ENCODE measurements at regions not wholly inside any gene's neighbourhood (a gene's known extent, or its start where the extent isn't known, plus 50 kb on each side); places are given as distances from the start of the nearest gene placed in this dataset.

- Histone ChIP-seq H3K4me1 (ENCODE audit: control insufficient read depth, extremely low read depth, insufficient read depth, low read length) (no peaks in the 10 kb centered on the region), H3K4me3 (replicated peaks in 1 of 4; ENCODE audit: control extremely low read depth in 1 of 4, insufficient read depth in 1 of 4, low read depth in 3 of 4, low read length in 4 of 4) (no peak overlapping the region), H4K20me1 (ENCODE audit: control insufficient read depth, extremely low read depth, insufficient read depth, low read length) (no peaks in the 10 kb centered on the region), H3K4me2 (ENCODE audit: extremely low read depth, insufficient read depth, low read length) (no peak overlapping the region), H3K27me3 (ENCODE audit: control insufficient read depth, insufficient read depth, low read length) (no peaks in the 10 kb centered on the region), H3K36me3 (ENCODE audit: control insufficient read depth, insufficient read depth, low read length) (no peaks in the 10 kb centered on the region), H3K9me3 (ENCODE audit: control insufficient read depth, insufficient read depth, low read depth, low read length) (no peaks in the 10 kb centered on the region), H2AFZ (ENCODE audit: low read length) (no peak overlapping the region), H3K27ac (ENCODE audit: insufficient read depth, low read length) (no peak overlapping the region), H3K79me2 (ENCODE audit: control insufficient read depth, insufficient read depth, low read length) (no peaks in the 10 kb centered on the region), H3K9ac (ENCODE audit: insufficient read depth, low read length) (no peak overlapping the region)
- no peak for TF ChIP-seq EZH2 (IDR thresholded peaks at IDR 0.05; ENCODE audit: low read length, missing control alignments)
- TF ChIP-seq, protein P1, sequence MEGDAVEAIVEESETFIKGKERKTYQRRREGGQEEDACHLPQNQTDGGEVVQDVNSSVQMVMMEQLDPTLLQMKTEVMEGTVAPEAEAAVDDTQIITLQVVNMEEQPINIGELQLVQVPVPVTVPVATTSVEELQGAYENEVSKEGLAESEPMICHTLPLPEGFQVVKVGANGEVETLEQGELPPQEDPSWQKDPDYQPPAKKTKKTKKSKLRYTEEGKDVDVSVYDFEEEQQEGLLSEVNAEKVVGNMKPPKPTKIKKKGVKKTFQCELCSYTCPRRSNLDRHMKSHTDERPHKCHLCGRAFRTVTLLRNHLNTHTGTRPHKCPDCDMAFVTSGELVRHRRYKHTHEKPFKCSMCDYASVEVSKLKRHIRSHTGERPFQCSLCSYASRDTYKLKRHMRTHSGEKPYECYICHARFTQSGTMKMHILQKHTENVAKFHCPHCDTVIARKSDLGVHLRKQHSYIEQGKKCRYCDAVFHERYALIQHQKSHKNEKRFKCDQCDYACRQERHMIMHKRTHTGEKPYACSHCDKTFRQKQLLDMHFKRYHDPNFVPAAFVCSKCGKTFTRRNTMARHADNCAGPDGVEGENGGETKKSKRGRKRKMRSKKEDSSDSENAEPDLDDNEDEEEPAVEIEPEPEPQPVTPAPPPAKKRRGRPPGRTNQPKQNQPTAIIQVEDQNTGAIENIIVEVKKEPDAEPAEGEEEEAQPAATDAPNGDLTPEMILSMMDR (conservative IDR thresholded peaks at IDR 0.05 in 1 of 2, IDR thresholded peaks at IDR 0.05 in 1 of 2; ENCODE audit: low read depth in 1 of 2, low read length in 2 of 2) = no peak
- peak in 1 of 2 donors; percentile 21 for DNase-seq (ENCODE audit: low read depth in 2 of 2)
Observed at GRCh38 chr3:102195198-102195948, 239.4 kb upstream of the ZPLD1 start.

GRCh38 chr3:102200126-102200525 lies 234.7 kb upstream of the ZPLD1 start:
- no peak overlapping the region for H3K4me2 ChIP-seq (ENCODE audit: extremely low read depth, insufficient read depth, low read length)
- no peaks in the 10 kb centered on the region for H3K4me1 ChIP-seq (ENCODE audit: control insufficient read depth, extremely low read depth, insufficient read depth, low read length)
- no peak overlapping the region for H3K4me3 ChIP-seq (replicated peaks in 1 of 4; ENCODE audit: control extremely low read depth in 1 of 4, insufficient read depth in 1 of 4, low read depth in 3 of 4, low read length in 4 of 4)
- H3K27ac ChIP-seq (ENCODE audit: insufficient read depth, low read length) = no peak overlapping the region
- H2AFZ ChIP-seq (ENCODE audit: low read length) = no peak overlapping the region
- no peak overlapping the region for H3K9ac ChIP-seq (ENCODE audit: insufficient read depth, low read length)
- H3K27me3 ChIP-seq (ENCODE audit: control insufficient read depth, insufficient read depth, low read length) = no peaks in the 10 kb centered on the region
- H3K36me3 ChIP-seq (ENCODE audit: control insufficient read depth, insufficient read depth, low read length) = no peaks in the 10 kb centered on the region
- H4K20me1 ChIP-seq (ENCODE audit: control insufficient read depth, extremely low read depth, insufficient read depth, low read length) = no peaks in the 10 kb centered on the region
- TF ChIP-seq, protein P1 (conservative IDR thresholded peaks at IDR 0.05 in 1 of 2, IDR thresholded peaks at IDR 0.05 in 1 of 2; ENCODE audit: low read depth in 1 of 2, low read length in 2 of 2) = no peak
- TF ChIP-seq EZH2 (IDR thresholded peaks at IDR 0.05; ENCODE audit: low read length, missing control alignments) = no peak
- peak in 1 of 2 donors; percentile 94 for DNase-seq (ENCODE audit: low read depth in 2 of 2)
- H3K79me2 ChIP-seq (ENCODE audit: control insufficient read depth, insufficient read depth, low read length) = no peaks in the 10 kb centered on the region
- no peaks in the 10 kb centered on the region for H3K9me3 ChIP-seq (ENCODE audit: control insufficient read depth, insufficient read depth, low read depth, low read length)

- H3K9me3 ChIP-seq (ENCODE audit: control insufficient read depth, insufficient read depth, low read depth, low read length) = no peaks in the 10 kb centered on the region
- no peak for TF ChIP-seq EZH2 (IDR thresholded peaks at IDR 0.05; ENCODE audit: low read length, missing control alignments)
- TF ChIP-seq, protein P1 (conservative IDR thresholded peaks at IDR 0.05 in 1 of 2, IDR thresholded peaks at IDR 0.05 in 1 of 2; ENCODE audit: low read depth in 1 of 2, low read length in 2 of 2) = no peak
- no peak overlapping the region for H3K4me2 ChIP-seq (ENCODE audit: extremely low read depth, insufficient read depth, low read length)
- peak in 1 of 2 donors; percentile 58 for DNase-seq (ENCODE audit: low read depth in 2 of 2)
- no peaks in the 10 kb centered on the region for H4K20me1 ChIP-seq (ENCODE audit: control insufficient read depth, extremely low read depth, insufficient read depth, low read length)
- no peaks in the 10 kb centered on the region for H3K79me2 ChIP-seq (ENCODE audit: control insufficient read depth, insufficient read depth, low read length)
- H3K4me1 ChIP-seq (ENCODE audit: control insufficient read depth, extremely low read depth, insufficient read depth, low read length) = no peaks in the 10 kb centered on the region
- no peak overlapping the region for H3K27ac ChIP-seq (ENCODE audit: insufficient read depth, low read length)
- H3K36me3 ChIP-seq (ENCODE audit: control insufficient read depth, insufficient read depth, low read length) = no peaks in the 10 kb centered on the region
- no peaks in the 10 kb centered on the region for H3K27me3 ChIP-seq (ENCODE audit: control insufficient read depth, insufficient read depth, low read length)
- H2AFZ ChIP-seq (ENCODE audit: low read length) = no peak overlapping the region
- H3K9ac ChIP-seq (ENCODE audit: insufficient read depth, low read length) = no peak overlapping the region
- no peak overlapping the region for H3K4me3 ChIP-seq (replicated peaks in 1 of 4; ENCODE audit: control extremely low read depth in 1 of 4, insufficient read depth in 1 of 4, low read depth in 3 of 4, low read length in 4 of 4)
Observed at GRCh38 chr3:102200560-102200959, 234.3 kb upstream of the ZPLD1 start.

Measured in fibroblast of lung (primary cell).